Loucy (cell line): ENCODE measurements at regions not wholly inside any gene's neighbourhood (a gene's known extent, or its start where the extent isn't known, plus 50 kb on each side); places are given as distances from the start of the nearest gene placed in this dataset.

ENCODE experiments used
- H2AFZ ChIP-seq: fragments of 200-600 bp; sonication (generic); 2 replicates; pipeline ENCODE4 v1.6.0; 2016; ENCODE audit warnings: antibody characterized with exemption, mild to moderate bottlenecking, low read length, moderate library complexity
- H3F3A ChIP-seq: fragments of 200-600 bp; 2 replicates; pipeline ENCODE4 v1.6.0; 2016; ENCODE audit warnings: antibody characterized with exemption, low read depth, mild to moderate bottlenecking
- H3K27me3 ChIP-seq: fragments of 200-600 bp; sonication (generic); 2 replicates; pipeline ENCODE4 v1.6.1; 2014; ENCODE audit warnings: low read length, mild to moderate bottlenecking; ENCODE audit not compliant: insufficient read depth, poor library complexity, severe bottlenecking
- H3K36me3 ChIP-seq: fragments of 200-600 bp; sonication (generic); 2 replicates; pipeline ENCODE4 v1.6.1; 2016; ENCODE audit warnings: low read length; ENCODE audit not compliant: insufficient read depth
- H3K4me1 ChIP-seq: fragments of 200-600 bp; sonication (generic); 2 replicates; pipeline ENCODE4 v1.5.1; 2014; ENCODE audit warnings: low read length, mild to moderate bottlenecking; ENCODE audit not compliant: insufficient read depth, poor library complexity, severe bottlenecking
- H3K4me2 ChIP-seq: fragments of 200-600 bp; sonication (generic); 2 replicates; pipeline ENCODE4 v1.6.0; 2014; ENCODE audit warnings: antibody characterized with exemption, low read length, low read depth, mild to moderate bottlenecking; ENCODE audit not compliant: poor library complexity, severe bottlenecking
- H3K4me3 ChIP-seq: fragments of 200-600 bp; sonication (generic); 2 replicates; pipeline ENCODE4 v1.5.1; 2014; ENCODE audit warnings: low read length, mild to moderate bottlenecking, mixed read lengths; ENCODE audit not compliant: poor library complexity, severe bottlenecking
- H3K79me2 ChIP-seq: fragments of 200-600 bp; sonication (generic); 2 replicates; pipeline ENCODE4 v1.6.1; 2014; ENCODE audit warnings: low read length; ENCODE audit not compliant: insufficient read depth
- H3K9ac ChIP-seq: fragments of 200-600 bp; sonication (generic); 2 replicates; pipeline ENCODE4 v1.6.0; 2014; ENCODE audit warnings: mild to moderate bottlenecking, low read depth, low read length, moderate library complexity; ENCODE audit not compliant: poor library complexity, severe bottlenecking
- H3K9me2 ChIP-seq: fragments of 200-600 bp; sonication (generic); replicated peaks from 2 replicates; pipeline ENCODE4 v1.6.1; 2016; ENCODE audit warnings: low read depth, low read length, mixed read lengths
- H3K9me3 ChIP-seq: fragments of 200-600 bp; sonication (generic); 2 replicates; pipeline ENCODE4 v1.6.1; 2014; ENCODE audit warnings: mild to moderate bottlenecking, antibody characterized with exemption, low read length, low read depth; ENCODE audit not compliant: insufficient read depth
- H4K20me1 ChIP-seq: fragments of 200-600 bp; sonication (generic); 2 replicates; pipeline ENCODE4 v1.6.0; 2014; ENCODE audit warnings: antibody characterized with exemption, low read length, mild to moderate bottlenecking; ENCODE audit not compliant: insufficient read depth, poor library complexity, severe bottlenecking
- CTCF ChIP-seq: fragments of 200-600 bp; sonication (generic); conservative IDR thresholded peaks from 2 replicates; pipeline ENCODE4 v1.5.1; 2014; ENCODE audit warnings: mild to moderate bottlenecking, antibody characterized with exemption, low read length
- EZH2phosphoT487 ChIP-seq: fragments of 200-600 bp; IDR thresholded peaks from 2 replicates; pipeline ENCODE4 v1.6.1; 2018; ENCODE audit warnings: antibody characterized with exemption, mild to moderate bottlenecking, moderate library complexity, borderline replicate concordance

- peaks cover 4% of the 10 kb centered on the region for H3K4me1 ChIP-seq
- no peak overlapping the region for H2AFZ ChIP-seq
- H3K9me3 ChIP-seq, result no peaks in the 10 kb centered on the region
- H3K9me2 ChIP-seq, result no peaks in the 10 kb centered on the region
- no peaks in the 10 kb centered on the region for H3K36me3 ChIP-seq
- TF ChIP-seq EZH2phosphoT487 (no peak), CTCF (no peak)
- no peaks in the 10 kb centered on the region for H3K27me3 ChIP-seq
- H3K4me2 ChIP-seq, result no peak overlapping the region
- no peaks in the 10 kb centered on the region for H4K20me1 ChIP-seq
- H3K9ac ChIP-seq, result no peak overlapping the region
- H3K79me2 ChIP-seq, result no peaks in the 10 kb centered on the region
- no peak overlapping the region for H3K4me3 ChIP-seq
- H3F3A ChIP-seq, result no peaks in the 10 kb centered on the region
Observed at GRCh38 chr18:45547910-45548309, 67.4 kb upstream of the SLC14A2 start.

GRCh38 chr18:45548614-45549013, 66.7 kb upstream of the SLC14A2 start:
- no peaks in the 10 kb centered on the region for H3K9me3 ChIP-seq
- H3K9me2 ChIP-seq, result no peaks in the 10 kb centered on the region
- no peak for TF ChIP-seq CTCF
- TF ChIP-seq EZH2phosphoT487, result no peak
- no peak overlapping the region for H3K9ac ChIP-seq
- no peaks in the 10 kb centered on the region for H3K36me3 ChIP-seq
- H3K4me2 ChIP-seq, result no peak overlapping the region
- H3F3A ChIP-seq, result no peaks in the 10 kb centered on the region
- H3K4me1 ChIP-seq, result peaks cover 4% of the 10 kb centered on the region
- no peak overlapping the region for H3K4me3 ChIP-seq
- H3K79me2 ChIP-seq, result no peaks in the 10 kb centered on the region
- H3K27me3 ChIP-seq, result no peaks in the 10 kb centered on the region
- H4K20me1 ChIP-seq, result no peaks in the 10 kb centered on the region
- no peak overlapping the region for H2AFZ ChIP-seq

GRCh38 chr18:45549290-45549689, 66.0 kb upstream of the SLC14A2 start:
- Histone ChIP-seq H3K79me2 (no peaks in the 10 kb centered on the region), H3F3A (no peaks in the 10 kb centered on the region), H3K9me3 (no peaks in the 10 kb centered on the region), H4K20me1 (no peaks in the 10 kb centered on the region), H3K4me3 (no peak overlapping the region), H3K4me2 (no peak overlapping the region), H2AFZ (no peak overlapping the region), H3K9ac (no peak overlapping the region), H3K36me3 (no peaks in the 10 kb centered on the region), H3K27me3 (no peaks in the 10 kb centered on the region), H3K4me1 (peaks cover 4% of the 10 kb centered on the region), H3K9me2 (no peaks in the 10 kb centered on the region)
- TF ChIP-seq CTCF (no peak), EZH2phosphoT487 (no peak)
